Stimulated activated CD8-positive, alpha-beta memory T cell treated with anti-CD3 and anti-CD28 coated beads, Interleukin-7, amount 100 ng/mL, for 48 hours (primary cell): ENCODE measurements at regions not wholly inside any gene's neighbourhood (a gene's known extent, or its start where the extent isn't known, plus 50 kb on each side); places are given as distances from the start of the nearest gene placed in this dataset.

ENCODE experiments used
- DNase-seq, 2 donors: peaks; one replicate each; pipeline ENCODE4 v3.0.0-alpha.2; 2020; ENCODE audit warnings: low read depth in 1 of 2; ENCODE audit errors: extremely low read depth in 1 of 2

DNA sequence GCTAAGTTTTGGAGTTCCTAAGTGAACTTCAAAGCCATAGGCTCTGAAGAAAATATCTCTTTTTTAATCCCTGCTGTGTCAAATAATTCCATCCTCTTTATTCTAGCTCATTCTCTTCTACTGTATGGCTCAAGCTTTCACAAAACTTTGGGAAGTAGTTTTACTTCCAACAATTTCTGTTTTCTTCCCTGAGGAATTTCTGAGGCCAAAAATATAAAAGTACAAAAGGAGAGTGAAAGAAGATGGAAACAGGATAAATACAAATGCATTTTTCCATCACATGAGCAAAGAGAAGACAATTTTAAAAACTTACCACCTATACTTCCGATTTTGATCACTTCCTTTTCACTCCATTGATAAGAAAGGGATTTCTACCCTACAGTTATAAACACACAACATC is 585.7 kb upstream of the DAB2 start:
- DNase-seq = no peak

DNA sequence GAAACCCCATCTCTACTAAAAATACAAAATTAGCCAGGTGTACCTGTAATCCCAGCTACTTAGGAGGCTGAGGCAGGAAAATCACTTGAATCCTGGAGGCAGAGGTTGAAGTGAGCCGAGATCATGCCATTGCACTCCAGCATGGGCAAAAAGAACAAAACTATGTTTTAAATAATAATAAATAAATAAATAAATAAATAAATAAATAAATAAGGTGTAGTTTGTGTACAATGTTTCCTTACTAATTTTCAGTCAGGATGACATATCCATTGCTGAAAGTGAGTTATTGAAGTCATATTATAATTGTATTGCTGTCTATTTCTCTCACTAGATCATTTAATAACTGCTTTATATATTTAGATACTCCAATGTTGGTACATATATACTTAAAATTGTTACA is 581.5 kb upstream of the DAB2 start:
- no peak for DNase-seq

DNA sequence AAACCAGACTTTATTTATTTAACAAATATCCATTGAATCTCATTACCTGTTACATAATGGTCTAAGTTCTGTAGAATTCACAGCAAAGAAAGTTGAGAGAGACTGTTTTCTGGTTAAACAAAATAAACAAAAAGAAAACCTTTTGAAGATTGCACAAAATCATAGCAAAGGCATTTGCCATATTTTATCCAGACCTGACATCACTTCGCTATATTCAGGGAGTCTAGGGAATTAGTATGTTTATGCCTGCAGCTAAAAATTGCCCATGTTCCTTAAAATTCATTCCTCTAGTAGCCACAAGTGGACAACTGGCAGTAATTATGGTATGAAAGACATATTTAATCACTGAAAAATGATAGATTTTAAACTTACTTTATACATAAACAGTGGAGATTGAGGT is 577.0 kb upstream of the DAB2 start:
- DNase-seq = no peak

DNA sequence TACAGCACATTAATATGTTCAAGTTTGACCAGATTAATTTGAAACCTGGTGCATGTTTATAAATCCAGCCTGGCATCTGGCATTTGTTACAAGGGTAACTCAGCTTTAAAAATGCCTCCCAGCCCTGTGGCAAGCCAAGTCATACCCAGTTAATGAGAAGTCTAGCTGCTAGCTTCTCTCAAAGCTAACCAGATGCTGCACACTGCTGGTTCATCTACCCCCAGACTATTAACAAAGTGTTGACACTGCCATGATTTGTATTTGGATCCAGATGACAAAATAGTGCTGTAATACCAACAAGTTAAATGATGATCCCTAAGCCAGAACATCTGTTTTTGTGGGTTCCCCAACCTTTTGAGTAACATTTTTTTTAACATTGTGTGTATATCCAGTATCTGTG is 573.7 kb upstream of the DAB2 start:
- DNase-seq = no peak

DNA sequence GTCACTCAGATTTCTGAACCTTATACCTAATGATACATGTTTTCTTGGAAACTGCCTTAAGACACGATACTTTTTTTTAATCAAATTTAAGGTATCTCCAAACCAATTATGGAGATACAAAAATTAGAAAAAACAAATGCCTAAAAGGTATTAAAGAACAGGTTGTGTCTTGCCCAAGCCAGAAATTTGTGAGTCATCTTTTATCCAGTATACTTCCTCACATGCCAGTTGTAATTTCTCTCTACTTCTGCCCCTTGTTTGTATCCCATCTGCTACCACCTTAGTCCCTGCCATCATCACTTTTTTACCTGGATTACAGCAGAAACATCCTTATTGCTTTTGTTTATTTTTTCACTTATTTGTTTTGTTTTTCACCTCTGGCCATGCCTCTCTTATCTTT is 571.2 kb upstream of the DAB2 start:
- no peak for DNase-seq

DNA sequence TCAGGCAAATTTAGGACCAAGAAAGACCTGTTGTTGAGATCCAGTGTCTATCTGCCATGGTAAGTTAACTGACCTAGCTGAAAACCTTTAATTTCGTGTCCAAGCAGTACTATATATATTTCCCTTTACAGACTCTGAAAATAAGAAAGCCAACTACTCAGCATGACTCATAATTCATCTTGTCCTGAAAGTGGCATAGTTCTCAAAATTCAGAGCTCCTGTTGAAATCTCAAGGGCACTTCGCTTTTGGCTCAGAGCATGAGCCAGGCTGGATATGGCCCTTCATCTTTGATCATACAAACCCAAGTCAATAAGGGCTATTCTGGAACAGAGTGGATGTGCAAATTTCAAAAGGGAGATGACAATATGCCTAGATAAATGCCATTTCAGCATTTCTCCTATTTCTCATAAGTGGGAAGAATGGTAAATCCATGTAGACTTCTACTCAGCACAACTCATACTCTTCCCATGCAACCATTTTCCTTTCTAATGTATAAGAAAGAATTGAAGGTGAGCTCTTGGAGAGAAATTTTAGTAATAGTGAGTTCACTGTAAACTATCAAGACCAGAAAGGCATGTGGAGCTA is 567.9 kb upstream of the DAB2 start:
- no peak for DNase-seq

DNA sequence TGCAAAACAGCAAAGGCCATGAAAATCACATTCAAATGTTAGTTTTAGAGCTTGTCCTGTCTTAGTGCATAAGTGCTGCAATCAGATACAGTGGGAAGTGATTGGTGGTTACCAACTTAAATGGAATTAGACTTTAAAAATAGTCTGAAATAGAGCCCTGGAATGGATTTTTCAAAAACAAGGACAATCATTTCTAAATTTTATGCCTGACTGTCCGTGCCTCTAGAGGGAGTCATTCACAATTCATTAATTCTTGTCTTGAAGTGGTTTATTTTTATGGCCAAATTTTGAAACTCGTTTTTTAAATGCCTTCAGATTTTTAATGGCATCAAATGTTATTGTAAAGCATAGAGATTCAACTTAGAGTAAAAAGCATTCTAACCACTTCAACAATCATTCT is 561.8 kb upstream of the DAB2 start:
- no peak for DNase-seq

DNA sequence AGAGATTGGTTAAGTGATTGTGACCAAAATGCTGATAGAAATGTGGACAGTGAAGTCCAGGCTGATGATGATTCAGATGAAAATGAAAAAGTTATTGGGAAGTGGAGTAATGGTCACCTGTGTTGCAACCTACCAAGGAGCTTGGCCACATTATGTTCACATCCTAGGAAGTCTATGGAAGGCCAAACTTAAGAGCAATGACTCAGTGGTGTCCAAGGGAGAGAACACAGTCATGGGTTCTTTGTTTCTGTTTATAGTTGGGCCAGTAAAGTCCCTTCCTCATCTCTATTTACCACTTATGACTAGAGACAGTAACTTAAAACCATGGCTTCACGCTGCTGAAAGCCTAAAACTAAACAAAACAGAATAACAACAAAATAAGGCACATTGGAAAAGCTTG is 555.3 kb upstream of the DAB2 start:
- DNase-seq = no peak

DNA sequence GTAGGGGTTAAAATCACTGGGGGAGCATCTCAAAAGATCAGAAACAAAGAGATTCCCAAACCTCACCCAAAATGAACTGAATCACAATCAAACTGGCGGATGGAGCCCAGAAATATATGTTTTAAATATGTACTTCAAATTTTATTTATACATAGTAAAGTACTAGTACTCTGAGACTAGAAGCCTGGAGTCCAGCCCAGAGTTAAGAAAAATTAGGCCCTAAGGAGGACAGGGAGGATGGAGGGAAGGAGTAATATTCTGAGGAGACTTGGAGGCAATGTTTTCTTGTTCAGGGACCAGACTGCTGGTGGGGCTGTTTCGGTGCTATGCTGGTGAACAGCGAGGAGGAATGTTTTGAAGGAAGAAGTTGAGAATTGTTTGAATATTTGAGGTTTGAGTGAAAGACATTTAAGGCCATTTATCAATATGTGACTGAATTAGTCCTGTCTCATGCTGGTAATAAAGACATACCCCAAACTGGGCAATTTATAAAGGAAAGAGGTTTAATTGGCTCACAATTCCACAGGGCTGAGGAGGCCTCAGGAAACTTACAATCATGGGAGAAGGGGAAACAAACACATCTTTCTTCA is 552.4 kb upstream of the DAB2 start:
- DNase-seq = no peak

DNA sequence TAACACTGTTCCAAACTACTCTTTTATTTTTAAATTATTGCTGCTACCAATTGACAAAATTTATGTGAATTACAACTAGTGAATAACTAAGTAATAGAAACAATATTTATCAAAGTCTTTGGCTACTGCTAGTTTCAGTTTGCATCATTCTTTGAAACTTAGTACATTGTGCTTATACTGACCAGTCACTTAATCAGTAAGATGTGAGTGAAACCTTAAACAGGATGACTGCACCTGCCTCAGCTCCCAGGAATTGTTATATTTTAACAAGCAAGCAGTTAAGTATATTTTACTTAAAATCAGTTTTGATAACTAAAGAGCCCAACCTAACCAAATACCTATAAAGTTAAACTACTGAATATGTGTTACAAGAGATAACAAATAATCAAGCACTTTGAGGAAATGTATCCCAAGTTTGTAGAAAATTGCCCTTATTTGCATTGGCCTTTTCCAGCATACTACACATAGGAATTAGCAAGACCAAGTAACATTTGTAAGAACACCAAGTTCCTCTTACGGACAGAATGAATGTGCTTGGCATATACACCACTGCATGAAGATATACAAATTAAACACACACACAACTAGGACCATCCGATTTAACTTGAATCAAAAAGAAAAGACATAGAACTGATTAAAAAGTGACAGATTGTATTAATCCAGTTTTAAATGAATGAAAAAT is 545.5 kb upstream of the DAB2 start:
- no peak for DNase-seq

DNA sequence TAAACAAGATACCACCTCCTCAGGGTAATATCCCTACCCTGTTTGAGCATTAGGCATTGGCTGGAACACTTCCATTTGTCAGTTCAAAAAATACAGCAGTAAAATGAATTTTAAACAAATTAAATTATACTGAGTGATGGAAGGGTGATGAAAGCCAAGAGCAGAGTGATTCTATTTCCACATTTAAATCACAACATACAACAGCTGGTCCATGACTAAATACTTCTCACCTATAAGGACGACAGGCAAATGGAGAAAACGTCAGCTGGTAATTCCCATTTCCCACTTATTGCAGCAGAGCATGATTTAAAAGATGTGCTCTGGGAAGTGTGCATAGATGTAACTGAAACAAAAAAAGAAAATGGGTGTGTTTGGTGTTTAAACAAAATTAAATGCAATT is 543.6 kb upstream of the DAB2 start:
- DNase-seq = no peak

DNA sequence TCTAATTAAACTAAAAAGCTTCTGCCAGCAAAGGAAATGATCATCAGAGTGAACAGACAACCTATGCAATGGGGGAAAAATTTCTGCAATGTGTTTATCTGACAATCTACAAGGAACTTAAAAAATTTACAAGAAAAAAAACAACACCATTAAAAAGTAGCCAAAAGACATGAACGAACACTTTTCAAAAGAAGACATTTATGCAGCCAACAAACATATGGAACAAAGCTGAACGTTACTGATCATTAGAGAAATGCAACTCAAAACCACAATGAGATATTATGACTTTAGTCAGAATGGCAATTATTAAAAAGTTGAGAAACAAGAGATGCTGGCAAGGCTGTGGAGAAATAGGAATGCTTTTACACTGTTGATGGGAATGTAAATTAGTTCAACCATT is 530.4 kb upstream of the DAB2 start:
- DNase-seq = no peak

DNA sequence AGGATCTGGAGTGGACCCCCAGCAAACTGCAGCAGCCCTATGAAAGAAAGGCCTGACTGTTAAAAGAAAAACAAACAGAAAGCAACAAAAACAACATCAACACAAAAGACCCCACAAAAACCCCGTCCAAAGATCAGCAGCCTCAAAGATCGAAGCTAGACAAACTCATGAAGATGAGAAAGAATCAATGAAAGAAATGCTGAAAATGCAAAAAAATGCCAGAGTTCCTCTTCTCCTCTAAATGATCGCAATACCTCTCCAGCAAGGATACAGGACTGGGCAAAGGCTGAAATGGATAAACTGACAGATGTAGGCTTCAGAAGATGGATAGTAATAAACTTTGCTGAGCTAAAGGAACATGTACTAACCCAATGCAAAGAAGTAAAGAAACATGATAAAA is 526.3 kb upstream of the DAB2 start:
- no peak for DNase-seq

DNA sequence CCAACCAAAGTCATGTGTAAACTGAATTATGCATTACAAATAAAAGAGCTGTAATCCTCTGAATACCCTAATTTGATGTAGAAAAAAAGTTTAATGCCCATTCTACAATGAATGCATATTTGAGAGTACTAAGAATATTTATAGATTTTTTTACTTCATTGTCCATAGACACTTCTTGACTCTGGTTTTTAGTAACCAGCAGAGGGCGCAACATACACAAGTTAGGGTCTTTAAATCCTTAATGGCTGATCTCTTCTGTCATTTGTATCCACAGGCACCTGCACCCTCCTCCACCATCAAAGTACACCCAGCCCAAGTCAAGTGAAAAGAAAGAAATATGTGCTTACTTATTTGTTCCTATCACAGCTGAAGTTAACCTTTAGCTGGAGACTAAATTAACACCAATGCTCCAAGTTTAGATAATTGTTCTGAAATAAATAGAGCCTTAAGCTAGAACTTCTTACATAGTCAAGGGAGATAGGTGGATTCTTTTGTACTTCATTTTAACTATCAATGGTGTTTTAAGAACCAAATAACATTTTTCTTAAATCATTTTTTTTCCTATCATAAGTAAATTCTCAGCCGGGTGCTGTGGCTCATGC is 524.2 kb upstream of the DAB2 start:
- peak in 1 of 2 donors; percentile 45 for DNase-seq

DNA sequence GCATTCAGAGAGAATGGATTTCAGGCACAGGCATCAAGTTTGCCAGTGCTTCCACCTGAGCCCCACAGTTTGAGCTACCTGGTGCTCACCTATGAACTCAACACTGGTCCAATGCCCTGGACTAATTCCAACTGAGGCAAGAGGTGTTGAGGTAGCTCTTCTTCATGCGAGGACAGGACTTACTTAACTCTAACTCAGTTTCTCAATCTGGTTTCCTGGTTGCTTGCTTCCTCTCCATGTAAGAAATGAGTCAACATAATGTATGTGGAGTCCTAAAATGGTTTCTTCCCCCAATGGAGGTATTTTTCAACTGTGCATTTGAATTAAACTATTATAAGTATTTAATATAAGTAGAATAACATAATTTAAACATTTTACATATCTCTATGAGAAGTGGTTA is 523.6 kb upstream of the DAB2 start:
- DNase-seq = no peak

DNA sequence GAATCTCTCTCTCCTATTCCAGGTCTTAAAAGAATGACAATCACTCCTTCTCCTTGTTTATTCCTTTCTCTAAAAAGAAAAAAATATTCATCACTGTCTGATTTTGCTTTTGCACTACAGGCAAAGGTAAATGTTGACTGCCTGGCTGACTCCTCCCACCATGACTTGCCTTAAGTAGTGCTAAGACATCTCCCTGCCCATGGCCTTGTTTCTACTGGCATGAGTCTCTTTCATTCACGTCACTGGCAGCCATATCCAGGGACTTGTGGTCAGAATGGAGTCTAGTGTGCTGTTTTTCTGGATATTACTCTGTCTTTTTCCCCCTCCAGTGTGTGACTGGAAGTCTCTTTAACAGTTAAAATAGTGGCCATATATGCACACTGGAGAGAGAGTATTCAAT is 522.9 kb upstream of the DAB2 start:
- DNase-seq = no peak

DNA sequence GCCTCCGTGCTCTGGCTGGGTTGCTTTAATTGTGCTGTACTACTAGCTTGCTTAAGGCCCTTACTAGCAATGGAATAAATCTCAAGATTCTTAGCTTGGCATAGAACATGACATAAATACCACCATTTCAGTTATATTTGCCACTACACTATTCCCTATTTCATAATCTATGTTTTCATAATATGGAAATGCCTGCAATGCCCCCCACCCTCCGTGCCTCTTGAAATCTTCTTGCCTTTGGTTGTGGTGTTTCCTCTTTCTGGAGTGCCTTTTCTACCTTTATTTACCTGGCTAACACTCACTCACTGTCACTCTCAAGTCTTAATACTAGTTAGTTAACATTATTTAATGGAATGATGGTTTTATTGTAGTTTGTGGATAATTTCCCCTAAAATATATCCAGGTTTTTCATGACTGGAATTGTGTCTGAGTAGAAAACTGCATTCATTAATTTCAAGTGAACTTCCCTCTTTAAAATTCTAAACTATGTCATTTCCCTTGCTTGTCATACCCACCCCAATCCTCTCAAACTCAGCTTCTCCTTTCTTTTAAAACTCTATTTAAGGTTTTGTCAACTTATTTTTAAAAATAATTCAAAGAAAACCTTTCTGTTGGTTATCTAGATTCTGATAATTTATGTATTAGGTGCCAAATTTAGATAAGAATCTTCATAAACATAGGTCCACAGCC is 521.7 kb upstream of the DAB2 start:
- DNase-seq = no peak

DNA sequence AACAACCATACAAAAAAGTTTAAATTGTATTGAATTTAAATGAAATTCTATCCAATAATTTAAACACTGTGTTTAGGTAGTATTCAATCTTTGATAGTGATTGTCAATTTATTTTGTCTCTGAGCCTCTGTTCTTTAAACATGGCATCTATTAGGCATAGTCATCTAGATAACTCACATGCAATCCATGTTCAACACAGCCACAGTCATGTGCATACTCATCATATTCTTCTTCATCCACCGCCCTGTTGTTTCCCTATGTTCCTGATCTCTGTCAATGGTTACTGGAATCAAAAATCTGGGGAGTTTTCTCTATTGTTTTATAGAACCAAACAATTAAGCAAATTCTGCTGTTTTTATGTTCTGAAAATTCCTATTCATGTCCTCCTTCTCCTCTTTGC is 521.1 kb upstream of the DAB2 start:
- DNase-seq = no peak

DNA sequence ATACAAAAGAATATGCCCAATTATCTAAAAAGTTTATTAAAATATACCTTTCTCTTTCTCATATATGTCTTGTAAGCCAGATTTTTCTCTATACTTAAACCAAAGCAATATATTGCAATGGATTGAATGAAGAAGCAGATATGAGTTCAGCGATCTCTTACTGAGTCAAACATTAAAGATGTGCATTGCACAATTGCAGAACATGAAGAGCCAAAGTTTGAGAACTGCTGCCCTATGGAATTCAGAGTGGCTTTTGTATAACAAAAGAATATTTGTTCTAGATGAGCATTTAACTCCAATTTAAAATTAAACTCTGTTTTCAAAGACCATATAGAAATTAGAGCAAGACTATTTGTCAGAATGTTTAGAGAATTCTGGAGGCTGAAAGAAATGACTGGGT is 519.0 kb upstream of the DAB2 start:
- no peak for DNase-seq

DNA sequence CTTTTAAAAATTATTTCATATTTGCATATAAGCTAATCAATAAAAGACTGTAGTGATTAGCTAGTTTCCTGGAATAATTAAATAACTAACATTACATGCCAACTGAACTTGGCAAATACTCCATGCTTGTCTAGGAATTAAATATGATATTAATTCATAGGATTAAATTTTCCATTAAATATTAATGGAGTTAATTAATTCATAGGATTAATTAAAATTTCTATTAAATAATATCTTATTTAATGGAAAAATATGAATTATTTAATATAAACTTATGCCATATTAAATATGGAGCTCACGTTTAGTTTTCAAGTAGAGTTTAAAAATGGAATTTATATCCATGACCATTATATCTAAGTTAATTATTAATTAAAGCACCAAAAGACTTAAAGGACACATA is 517.8 kb upstream of the DAB2 start:
- DNase-seq = no peak

DNA sequence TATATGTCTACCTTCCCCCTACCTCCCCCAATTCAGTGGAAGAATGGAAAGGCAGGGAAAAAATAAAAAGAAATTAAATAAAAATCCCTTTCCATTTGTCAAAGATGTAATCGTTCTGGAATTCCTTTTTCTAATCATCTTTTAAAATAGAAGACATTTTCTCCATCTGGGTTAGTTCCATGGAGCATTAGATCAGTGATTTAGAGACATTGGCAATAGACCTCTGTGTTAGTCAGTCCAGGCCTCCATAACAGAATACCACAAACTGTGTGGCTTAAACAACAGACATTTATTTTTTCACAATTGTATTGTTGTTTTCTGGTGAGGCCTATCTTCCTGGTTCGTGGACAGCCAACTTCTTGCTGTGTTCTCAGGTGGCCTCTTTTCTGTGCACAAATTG is 516.6 kb upstream of the DAB2 start:
- DNase-seq = no peak

DNA sequence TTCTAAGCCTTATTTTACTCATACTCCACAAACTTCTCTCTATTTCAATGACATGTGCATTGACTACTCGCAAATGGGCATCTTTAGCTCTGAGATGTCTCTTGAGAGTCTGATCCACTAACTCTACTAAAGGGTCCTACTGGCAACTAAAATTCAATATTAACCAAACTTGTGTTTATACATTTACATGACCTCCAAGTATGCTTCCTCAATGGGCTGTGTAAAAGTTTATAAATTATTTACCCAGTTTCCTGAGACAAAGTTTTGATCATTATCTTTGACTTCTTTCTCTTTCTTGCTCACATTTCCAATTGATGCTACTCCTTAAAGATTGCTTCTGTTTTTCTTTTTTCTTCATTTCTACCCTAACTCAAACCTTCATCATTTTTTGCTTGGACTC is 510.1 kb upstream of the DAB2 start:
- DNase-seq = no peak
